ENCODE measurements at regions not wholly inside any gene's neighbourhood (a gene's known extent, or its start where the extent isn't known, plus 50 kb on each side); places are given as distances from the start of the nearest gene placed in this dataset.

GRCh38 chr1:103341377-103341880 is 184.1 kb upstream of the RNPC3 start:
- Mint-ChIP-seq H3K27ac (no peak overlapping the region), H3K4me3 (no peak overlapping the region), H3K9me3 (peaks cover 0 to 3% (median 0%) of the 10 kb centered on the region in 7 donors), H3K36me3 (no peaks in the 10 kb centered on the region), H3K27me3 (no peaks in the 10 kb centered on the region), H3K4me1 (no peaks in the 10 kb centered on the region)
- Histone ChIP-seq H3K36me3 (ENCODE audit: control insufficient read depth, insufficient read depth, low read length) (no peaks in the 10 kb centered on the region), H3K9me3 (ENCODE audit: control insufficient read depth in 2 of 2, low read length in 2 of 2) (no peaks in the 10 kb centered on the region), H3K4me1 (ENCODE audit: control insufficient read depth, insufficient read depth, low read length, poor library complexity, severe bottlenecking) (no peaks in the 10 kb centered on the region), H3K27me3 (ENCODE audit: control insufficient read depth, insufficient read depth, low read length) (no peaks in the 10 kb centered on the region), H3K27ac (ENCODE audit: insufficient read depth, low read length, poor library complexity, severe bottlenecking) (no peak overlapping the region), H3K4me3 (ENCODE audit: low read depth, low read length) (no peak overlapping the region)
- ATAC-seq (ENCODE audit: low read depth in 2 of 2) = no peak
- DNase-seq = no peak

- no peaks in the 10 kb centered on the region for H3K27me3 Mint-ChIP-seq
- H3K27ac ChIP-seq (ENCODE audit: insufficient read depth, low read length, poor library complexity, severe bottlenecking) = no peak overlapping the region
- H3K9me3 ChIP-seq (ENCODE audit: control insufficient read depth in 2 of 2, low read length in 2 of 2) = no peaks in the 10 kb centered on the region
- H3K36me3 ChIP-seq (ENCODE audit: control insufficient read depth, insufficient read depth, low read length) = no peaks in the 10 kb centered on the region
- H3K9me3 Mint-ChIP-seq = peaks cover 0 to 3% (median 0%) of the 10 kb centered on the region in 7 donors
- H3K27ac Mint-ChIP-seq = no peak overlapping the region
- H3K27me3 ChIP-seq (ENCODE audit: control insufficient read depth, insufficient read depth, low read length) = no peaks in the 10 kb centered on the region
- DNase-seq (no peak), ATAC-seq (ENCODE audit: low read depth in 2 of 2) (no peak)
- no peaks in the 10 kb centered on the region for H3K36me3 Mint-ChIP-seq
- no peaks in the 10 kb centered on the region for H3K4me1 Mint-ChIP-seq
- H3K4me3 ChIP-seq (ENCODE audit: low read depth, low read length) = no peak overlapping the region
- no peak overlapping the region for H3K4me3 Mint-ChIP-seq
- no peaks in the 10 kb centered on the region for H3K4me1 ChIP-seq (ENCODE audit: control insufficient read depth, insufficient read depth, low read length, poor library complexity, severe bottlenecking)
These were observed 187.7 kb upstream of the RNPC3 start for GRCh38 chr1:103337779-103338178.

DNA sequence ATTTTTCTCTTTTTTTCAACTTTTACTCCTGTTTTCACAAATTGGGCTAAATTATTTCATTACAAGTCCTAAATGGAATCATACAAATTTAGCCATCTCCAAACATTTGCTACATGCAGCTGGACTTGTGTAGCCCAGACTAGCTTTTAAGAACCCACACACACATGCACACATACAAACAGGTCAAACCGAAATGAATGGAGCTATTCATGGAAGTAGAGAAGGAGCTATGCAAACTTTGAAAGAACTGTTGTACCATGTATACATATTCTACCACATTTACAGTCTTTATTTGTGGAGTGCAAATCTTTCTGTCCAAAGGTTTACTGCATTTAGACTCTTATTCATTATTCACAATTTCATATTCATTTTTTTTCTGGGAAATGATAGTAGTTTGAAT is 189.1 kb upstream of the RNPC3 start:
- no peak overlapping the region for H3K27ac ChIP-seq (ENCODE audit: insufficient read depth, low read length, poor library complexity, severe bottlenecking)
- H3K27me3 ChIP-seq (ENCODE audit: control insufficient read depth, insufficient read depth, low read length) = no peaks in the 10 kb centered on the region
- Mint-ChIP-seq H3K27me3 (no peaks in the 10 kb centered on the region), H3K4me3 (no peak overlapping the region), H3K4me1 (no peaks in the 10 kb centered on the region), H3K27ac (no peak overlapping the region), H3K9me3 (peaks cover 0 to 3% (median 0%) of the 10 kb centered on the region in 7 donors), H3K36me3 (no peaks in the 10 kb centered on the region)
- ATAC-seq (ENCODE audit: low read depth in 2 of 2) (no peak), DNase-seq (no peak)
- H3K4me3 ChIP-seq (ENCODE audit: low read depth, low read length) = no peak overlapping the region
- H3K4me1 ChIP-seq (ENCODE audit: control insufficient read depth, insufficient read depth, low read length, poor library complexity, severe bottlenecking) = no peaks in the 10 kb centered on the region
- no peaks in the 10 kb centered on the region for H3K9me3 ChIP-seq (ENCODE audit: control insufficient read depth in 2 of 2, low read length in 2 of 2)
- no peaks in the 10 kb centered on the region for H3K36me3 ChIP-seq (ENCODE audit: control insufficient read depth, insufficient read depth, low read length)

GRCh38 chr1:103333141-103333540 is 192.4 kb upstream of the RNPC3 start:
- H3K27me3 ChIP-seq (ENCODE audit: control insufficient read depth, insufficient read depth, low read length) = no peaks in the 10 kb centered on the region
- Mint-ChIP-seq H3K27me3 (no peaks in the 10 kb centered on the region), H3K9me3 (peaks cover 0 to 2% (median 0%) of the 10 kb centered on the region in 7 donors), H3K4me3 (no peak overlapping the region), H3K36me3 (no peaks in the 10 kb centered on the region), H3K27ac (no peak overlapping the region), H3K4me1 (no peaks in the 10 kb centered on the region)
- no peaks in the 10 kb centered on the region for H3K36me3 ChIP-seq (ENCODE audit: control insufficient read depth, insufficient read depth, low read length)
- H3K4me1 ChIP-seq (ENCODE audit: control insufficient read depth, insufficient read depth, low read length, poor library complexity, severe bottlenecking) = no peaks in the 10 kb centered on the region
- ATAC-seq (ENCODE audit: low read depth in 2 of 2) = no peak
- no peaks in the 10 kb centered on the region for H3K9me3 ChIP-seq (ENCODE audit: control insufficient read depth in 2 of 2, low read length in 2 of 2)
- DNase-seq = no peak
- no peak overlapping the region for H3K4me3 ChIP-seq (ENCODE audit: low read depth, low read length)
- no peak overlapping the region for H3K27ac ChIP-seq (ENCODE audit: insufficient read depth, low read length, poor library complexity, severe bottlenecking)

GRCh38 chr1:103327054-103327719 is 198.3 kb upstream of the RNPC3 start:
- no peaks in the 10 kb centered on the region for H3K36me3 ChIP-seq (ENCODE audit: control insufficient read depth, insufficient read depth, low read length)
- no peak for ATAC-seq (ENCODE audit: low read depth in 2 of 2)
- Mint-ChIP-seq H3K36me3 (no peaks in the 10 kb centered on the region), H3K27me3 (no peaks in the 10 kb centered on the region), H3K27ac (no peak overlapping the region), H3K4me3 (no peak overlapping the region), H3K9me3 (peaks cover 0 to 13% (median 3%) of the 10 kb centered on the region in 7 donors), H3K4me1 (no peaks in the 10 kb centered on the region)
- no peak overlapping the region for H3K4me3 ChIP-seq (ENCODE audit: low read depth, low read length)
- DNase-seq = no peak
- no peaks in the 10 kb centered on the region for H3K4me1 ChIP-seq (ENCODE audit: control insufficient read depth, insufficient read depth, low read length, poor library complexity, severe bottlenecking)
- no peaks in the 10 kb centered on the region for H3K27me3 ChIP-seq (ENCODE audit: control insufficient read depth, insufficient read depth, low read length)
- H3K9me3 ChIP-seq (ENCODE audit: control insufficient read depth in 2 of 2, low read length in 2 of 2) = no peaks in the 10 kb centered on the region
- no peak overlapping the region for H3K27ac ChIP-seq (ENCODE audit: insufficient read depth, low read length, poor library complexity, severe bottlenecking)

DNA sequence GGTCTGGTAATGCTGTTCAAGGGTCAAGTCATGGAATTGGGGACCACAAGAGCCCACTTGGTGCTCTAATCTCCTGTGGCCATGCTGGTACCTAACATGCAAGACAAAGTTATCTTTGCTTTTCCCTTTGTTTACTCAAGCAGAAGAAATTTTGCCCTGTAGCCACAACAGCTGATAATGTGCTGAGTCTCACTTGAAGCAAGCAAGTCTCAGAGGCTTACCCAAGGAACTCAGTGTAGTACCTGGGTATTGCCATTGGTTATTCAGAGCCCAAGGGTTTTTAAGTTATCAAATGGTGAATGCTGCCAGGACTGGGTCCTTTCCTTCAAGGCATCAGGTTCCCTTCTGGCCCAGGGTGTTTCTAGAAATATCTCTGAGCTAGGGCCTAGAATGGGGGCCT is 198.9 kb upstream of the RNPC3 start:
- Mint-ChIP-seq H3K36me3 (no peaks in the 10 kb centered on the region), H3K9me3 (peaks cover 0 to 18% (median 3%) of the 10 kb centered on the region in 7 donors), H3K27me3 (no peaks in the 10 kb centered on the region), H3K4me1 (no peaks in the 10 kb centered on the region), H3K27ac (no peak overlapping the region), H3K4me3 (no peak overlapping the region)
- Histone ChIP-seq H3K27ac (ENCODE audit: insufficient read depth, low read length, poor library complexity, severe bottlenecking) (no peak overlapping the region), H3K9me3 (ENCODE audit: control insufficient read depth in 2 of 2, low read length in 2 of 2) (no peaks in the 10 kb centered on the region), H3K4me3 (ENCODE audit: low read depth, low read length) (no peak overlapping the region), H3K36me3 (ENCODE audit: control insufficient read depth, insufficient read depth, low read length) (no peaks in the 10 kb centered on the region), H3K4me1 (ENCODE audit: control insufficient read depth, insufficient read depth, low read length, poor library complexity, severe bottlenecking) (no peaks in the 10 kb centered on the region), H3K27me3 (ENCODE audit: control insufficient read depth, insufficient read depth, low read length) (no peaks in the 10 kb centered on the region)
- DNase-seq = no peak
- no peak for ATAC-seq (ENCODE audit: low read depth in 2 of 2)

GRCh38 chr1:103309786-103310185 is 201.5 kb upstream of the COL11A1 start:
- no peak overlapping the region for H3K27ac ChIP-seq (ENCODE audit: insufficient read depth, low read length, poor library complexity, severe bottlenecking)
- no peak overlapping the region for H3K4me3 ChIP-seq (ENCODE audit: low read depth, low read length)
- H3K27ac Mint-ChIP-seq = no peak overlapping the region
- no peaks in the 10 kb centered on the region for H3K4me1 ChIP-seq (ENCODE audit: control insufficient read depth, insufficient read depth, low read length, poor library complexity, severe bottlenecking)
- ATAC-seq (ENCODE audit: low read depth in 2 of 2) = no peak
- H3K9me3 Mint-ChIP-seq = peaks cover 0 to 8% (median 2%) of the 10 kb centered on the region in 7 donors
- H3K36me3 Mint-ChIP-seq = no peaks in the 10 kb centered on the region
- H3K27me3 ChIP-seq (ENCODE audit: control insufficient read depth, insufficient read depth, low read length) = no peaks in the 10 kb centered on the region
- no peaks in the 10 kb centered on the region for H3K27me3 Mint-ChIP-seq
- H3K4me3 Mint-ChIP-seq = no peak overlapping the region
- no peaks in the 10 kb centered on the region for H3K4me1 Mint-ChIP-seq
- no peaks in the 10 kb centered on the region for H3K9me3 ChIP-seq (ENCODE audit: control insufficient read depth in 2 of 2, low read length in 2 of 2)
- no peak for DNase-seq
- H3K36me3 ChIP-seq (ENCODE audit: control insufficient read depth, insufficient read depth, low read length) = no peaks in the 10 kb centered on the region

- DNase-seq (no peak), ATAC-seq (ENCODE audit: low read depth in 2 of 2) (no peak)
- H3K27me3 ChIP-seq (ENCODE audit: control insufficient read depth, insufficient read depth, low read length) = no peaks in the 10 kb centered on the region
- H3K27ac Mint-ChIP-seq = no peak overlapping the region
- H3K36me3 Mint-ChIP-seq = no peaks in the 10 kb centered on the region
- H3K4me3 Mint-ChIP-seq = no peak overlapping the region
- peaks cover 0 to 8% (median 2%) of the 10 kb centered on the region in 7 donors for H3K9me3 Mint-ChIP-seq
- no peak overlapping the region for H3K4me3 ChIP-seq (ENCODE audit: low read depth, low read length)
- no peaks in the 10 kb centered on the region for H3K27me3 Mint-ChIP-seq
- H3K27ac ChIP-seq (ENCODE audit: insufficient read depth, low read length, poor library complexity, severe bottlenecking) = no peak overlapping the region
- no peaks in the 10 kb centered on the region for H3K4me1 Mint-ChIP-seq
- no peaks in the 10 kb centered on the region for H3K9me3 ChIP-seq (ENCODE audit: control insufficient read depth in 2 of 2, low read length in 2 of 2)
- no peaks in the 10 kb centered on the region for H3K4me1 ChIP-seq (ENCODE audit: control insufficient read depth, insufficient read depth, low read length, poor library complexity, severe bottlenecking)
- no peaks in the 10 kb centered on the region for H3K36me3 ChIP-seq (ENCODE audit: control insufficient read depth, insufficient read depth, low read length)
These were observed 199.4 kb upstream of the COL11A1 start for GRCh38 chr1:103307751-103308150.

Data from CD4-positive, CD25-positive, alpha-beta regulatory T cell (primary cell).